ENCODE measurements at regions not wholly inside any gene's neighbourhood (a gene's known extent, or its start where the extent isn't known, plus 50 kb on each side); places are given as distances from the start of the nearest gene placed in this dataset.

- no peak for DNase-seq
These were observed 227.5 kb upstream of the NR4A3 start for GRCh38 chr9:99594056-99594780.

GRCh38 chr9:99595796-99596195, 225.9 kb upstream of the NR4A3 start:
- no peak for DNase-seq

GRCh38 chr9:99601571-99602111, 220.0 kb upstream of the NR4A3 start:
- DNase-seq: no peak

- no peak for DNase-seq
These were observed 218.8 kb upstream of the NR4A3 start for GRCh38 chr9:99602854-99603253.

GRCh38 chr9:99605016-99605743, 216.5 kb upstream of the NR4A3 start:
- no peak for DNase-seq

GRCh38 chr9:99606296-99606695, 215.4 kb upstream of the NR4A3 start:
- DNase-seq: no peak

GRCh38 chr9:99606957-99607356, 214.7 kb upstream of the NR4A3 start:
- DNase-seq: no peak

GRCh38 chr9:99607842-99608448, 213.7 kb upstream of the NR4A3 start:
- no peak for DNase-seq

- no peak for DNase-seq
These were observed 207.3 kb upstream of the NR4A3 start for GRCh38 chr9:99614341-99614740.

- DNase-seq: no peak
These were observed 200.6 kb upstream of the NR4A3 start for GRCh38 chr9:99621040-99621439.

GRCh38 chr9:99622679-99623078, 199.0 kb upstream of the NR4A3 start:
- no peak for DNase-seq

GRCh38 chr9:99623780-99624364, 197.8 kb upstream of the NR4A3 start:
- no peak for DNase-seq

GRCh38 chr9:99624499-99625233, 197.0 kb upstream of the NR4A3 start:
- DNase-seq: no peak

- no peak for DNase-seq
These were observed 195.3 kb upstream of the NR4A3 start for GRCh38 chr9:99626426-99626825.

GRCh38 chr9:99628285-99628684, 193.4 kb upstream of the NR4A3 start:
- no peak for DNase-seq

- no peak for DNase-seq
These were observed 192.7 kb upstream of the NR4A3 start for GRCh38 chr9:99628849-99629620.

- no peak for DNase-seq
These were observed 189.2 kb upstream of the NR4A3 start for GRCh38 chr9:99632349-99633038.

- DNase-seq: no peak
These were observed 188.4 kb upstream of the NR4A3 start for GRCh38 chr9:99633265-99633664.

GRCh38 chr9:99634186-99634585, 187.5 kb upstream of the NR4A3 start:
- DNase-seq: no peak

- DNase-seq: no peak
These were observed 186.7 kb upstream of the NR4A3 start for GRCh38 chr9:99635032-99635431.

GRCh38 chr9:99637641-99638040, 184.0 kb upstream of the NR4A3 start:
- DNase-seq: no peak

Measured in T-helper 9 cell (primary cell).